Psoas muscle (tissue), 7 donors: ENCODE measurements at regions not wholly inside any gene's neighbourhood (a gene's known extent, or its start where the extent isn't known, plus 50 kb on each side); places are given as distances from the start of the nearest gene placed in this dataset.

ENCODE experiments used
- ATAC-seq, 4 donors: fragments of 200-7000 bp; cut with Tn5 transposase; one replicate each; pipeline ENCODE4 v1.9.1; 2020; ENCODE audit warnings: moderate library complexity in 3 of 4, mild to moderate bottlenecking in 2 of 4
- DNase-seq, 2 donors: peaks; one replicate each; pipeline ENCODE4 v3.0.0-alpha.2; 2020
- H3K27ac ChIP-seq: fragments of 200-600 bp; one replicate; pipeline ENCODE4 v1.8.0; 2022
- H3K27me3 ChIP-seq, 3 donors: fragments of 200-600 bp in 1 of 3; one replicate each; pipeline versions ENCODE4 v1.6.1 to v1.8.0; 2013 to 2022; ENCODE audit warnings: low read length in 2 of 3, mild to moderate bottlenecking in 2 of 3, moderate library complexity in 1 of 3; ENCODE audit not compliant: insufficient read depth in 3 of 3
- H3K36me3 ChIP-seq, 2 donors: fragments of 200-600 bp in 1 of 2; one replicate each; pipeline versions ENCODE4 v1.6.1 to v1.8.0; 2013 to 2022; ENCODE audit warnings: low read depth in 1 of 2, mild to moderate bottlenecking in 1 of 2, moderate library complexity in 1 of 2; ENCODE audit not compliant: insufficient read depth in 1 of 2
- H3K4me1 ChIP-seq: fragments of 200-600 bp; one replicate; pipeline ENCODE4 v1.8.0; 2022
- H3K4me3 ChIP-seq: fragments of 200-600 bp; one replicate; pipeline ENCODE4 v1.8.0; 2022; ENCODE audit warnings: mild to moderate bottlenecking
- H3K9me3 ChIP-seq: fragments of 200-600 bp; one replicate; pipeline ENCODE4 v1.8.0; 2022
- CTCF ChIP-seq: fragments of 200-600 bp; IDR thresholded peaks from one replicate; pipeline ENCODE4 v1.8.0; 2022; ENCODE audit warnings: antibody characterized with exemption
- WGBS, 3 donors: extraction: QIAGEN DNeasy Blood & Tissue Kit; methylation state at CpG; one replicate each; pipeline versions ENCODE4 v1.1.6 to v1.1.7; 2013; 5-methylcytosine and 5-hydroxymethylcytosine counted together
- intact Hi-C, 2 donors: fragments of 100-400 bp; cut with DNase I; formaldehyde crosslinking; loops; one replicate each; pipeline versions ENCODE4 v1.11.0 to v1.14.2; 2022
- donor health status: healthy with polysubstance abuse.
- donor health status: DM: no; HTN: no; CAD: no; lungs with moderate emphysema.
- donor health status: Bipolar disorder and iron deficiency.
- donor health status: healthy.
- donor health status: DM: yes; HTN: yes; CAD: no.
- donor health status: DM: no; HTN: no; CAD: no.
- donor health status: DM: yes; HTN: yes; CAD: no.

- Histone ChIP-seq H3K4me3 (no peak overlapping the region), H3K27ac (no peak overlapping the region), H3K4me1 (no peaks in the 10 kb centered on the region), H3K27me3 (peaks cover 0 to 3% (median 0%) of the 10 kb centered on the region in 3 donors), H3K9me3 (peaks cover 4% of the 10 kb centered on the region), H3K36me3 (no peaks in the 10 kb centered on the region)
- 76 to 86% (median 83%) methylated on average over 7 of the region's 7 CpGs for WGBS, 3 donors
- TF ChIP-seq CTCF: no peak
- intact Hi-C loops: no loop called here
- ATAC-seq (no peak), DNase-seq (no peak)
These were observed 243.8 kb downstream of the MATN1 start for GRCh38 chr1:30479575-30479974.

GRCh38 chr1:30478799-30479563 lies 244.4 kb downstream of the MATN1 start:
- H3K36me3 ChIP-seq: no peaks in the 10 kb centered on the region
- no peaks in the 10 kb centered on the region for H3K4me1 ChIP-seq
- intact Hi-C loops: no loop called here
- DNase-seq (no peak), ATAC-seq (no peak)
- peaks cover 4% of the 10 kb centered on the region for H3K9me3 ChIP-seq
- no peak for TF ChIP-seq CTCF
- peaks cover 0 to 3% (median 0%) of the 10 kb centered on the region in 3 donors for H3K27me3 ChIP-seq
- no peak overlapping the region for H3K27ac ChIP-seq
- WGBS, 3 donors: 85 to 89% (median 85%) methylated on average over 12 of the region's 13 CpGs
- H3K4me3 ChIP-seq: no peak overlapping the region

DNA sequence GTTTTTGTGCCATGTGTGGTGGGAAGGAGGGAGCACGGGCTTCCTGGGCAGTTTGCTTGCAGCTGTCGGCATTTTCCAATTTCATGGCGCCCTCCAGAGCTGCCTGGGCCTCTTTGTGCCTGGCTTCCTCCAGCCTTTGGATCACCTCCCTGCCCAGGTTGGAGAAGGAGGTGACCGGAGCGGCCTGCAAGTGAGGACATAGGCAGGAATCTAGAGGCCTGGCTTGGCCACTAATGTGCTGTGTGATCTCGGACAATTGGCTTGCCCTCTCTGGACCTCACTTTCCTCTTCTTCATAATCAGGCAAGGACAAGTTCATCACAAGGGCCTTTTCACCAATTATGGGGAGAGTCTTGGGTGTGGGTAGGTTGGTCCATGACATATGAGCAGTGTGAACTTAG lies 245.1 kb downstream of the MATN1 start:
- no peaks in the 10 kb centered on the region for H3K4me1 ChIP-seq
- intact Hi-C loops: no loop called here
- H3K36me3 ChIP-seq: no peaks in the 10 kb centered on the region
- ATAC-seq (no peak), DNase-seq (no peak)
- WGBS, 3 donors: 54 to 76% (median 60%) methylated on average over 6 of the region's 6 CpGs
- H3K9me3 ChIP-seq: peaks cover 4% of the 10 kb centered on the region
- H3K27ac ChIP-seq: no peak overlapping the region
- H3K4me3 ChIP-seq: no peak overlapping the region
- H3K27me3 ChIP-seq: peaks cover 0 to 3% (median 0%) of the 10 kb centered on the region in 3 donors
- TF ChIP-seq CTCF: no peak

DNA sequence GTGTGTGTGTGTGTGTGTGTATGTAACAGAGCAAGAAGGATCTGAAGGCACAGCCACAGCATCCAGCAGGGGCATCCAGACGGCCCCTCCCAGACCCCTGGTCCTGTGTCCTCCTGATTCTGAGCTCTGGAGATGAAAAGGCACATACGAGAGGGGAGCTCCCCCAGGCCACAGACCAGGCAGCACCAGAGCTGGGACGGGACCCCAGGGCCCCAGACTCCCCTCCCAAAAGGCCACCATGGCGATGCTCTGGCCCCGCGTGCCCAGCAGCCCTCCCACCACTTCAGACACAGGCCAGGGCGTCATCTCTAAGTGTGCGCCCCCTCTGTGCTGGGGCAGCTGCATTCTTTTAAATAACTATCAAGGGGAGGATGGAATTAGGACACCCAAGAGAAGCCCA lies 245.8 kb downstream of the MATN1 start:
- peaks cover 4% of the 10 kb centered on the region for H3K9me3 ChIP-seq
- no peak for TF ChIP-seq CTCF
- H3K4me1 ChIP-seq: no peaks in the 10 kb centered on the region
- H3K36me3 ChIP-seq: no peaks in the 10 kb centered on the region
- intact Hi-C loops: no loop called here
- H3K4me3 ChIP-seq: no peak overlapping the region
- WGBS, 3 donors: 76 to 93% (median 81%) methylated on average over 8 of the region's 8 CpGs
- ATAC-seq: no peak
- H3K27me3 ChIP-seq: peaks cover 0 to 2% (median 0%) of the 10 kb centered on the region in 3 donors
- no peak for DNase-seq
- H3K27ac ChIP-seq: no peak overlapping the region
